Natural killer cell (primary cell): ENCODE measurements at regions not wholly inside any gene's neighbourhood (a gene's known extent, or its start where the extent isn't known, plus 50 kb on each side); places are given as distances from the start of the nearest gene placed in this dataset.

Experiments
- ATAC-seq, 3 donors: fragments of 150-1000 bp in 2 of 3; fragments of 200-7000 bp in 1 of 3; cut with Tn5 transposase; 1 replicate in 1 of 3; 2 replicates in 2 of 3; pipeline ENCODE4 v1.10.0; 2021; ENCODE audit warnings: mild to moderate bottlenecking in 2 of 3, moderate library complexity in 2 of 3
- DNase-seq, 2 donors: peaks; one replicate each; pipeline versions ENCODE4 v3.0.0 to v3.0.0-alpha.2; 2013 to 2021; ENCODE audit warnings: mixed read lengths in 1 of 2
- H3K27ac ChIP-seq: one replicate; pipeline ENCODE4 v1.5.1; 2013; ENCODE audit warnings: mild to moderate bottlenecking, low read length
- H3K27me3 ChIP-seq: one replicate; pipeline ENCODE4 v1.6.1; 2013; ENCODE audit warnings: low read length; ENCODE audit not compliant: control insufficient read depth, insufficient read depth
- H3K36me3 ChIP-seq: one replicate; pipeline ENCODE4 v1.6.1; 2013; ENCODE audit warnings: low read length; ENCODE audit not compliant: control insufficient read depth, insufficient read depth
- H3K4me1 ChIP-seq: one replicate; pipeline ENCODE4 v1.6.1; 2013; ENCODE audit warnings: low read length; ENCODE audit not compliant: control insufficient read depth, insufficient read depth
- H3K4me3 ChIP-seq: one replicate; pipeline ENCODE4 v1.5.1; 2013; ENCODE audit warnings: low read length
- H3K9me3 ChIP-seq: one replicate; pipeline ENCODE4 v1.6.1; 2013; ENCODE audit warnings: low read length; ENCODE audit not compliant: control insufficient read depth, insufficient read depth
- H3K27ac Mint-ChIP-seq, 2 donors: one replicate each; pipeline ENCODE4 v1.8.0; 2022; ENCODE audit warnings: mild to moderate bottlenecking in 2 of 2, mixed read lengths in 2 of 2, moderate library complexity in 1 of 2
- H3K27me3 Mint-ChIP-seq, 2 donors: one replicate each; pipeline ENCODE4 v1.8.0; 2022; ENCODE audit warnings: low read depth in 2 of 2, mixed read lengths in 2 of 2
- H3K36me3 Mint-ChIP-seq: one replicate; pipeline ENCODE4 v1.8.0; 2022; ENCODE audit warnings: mixed read lengths
- H3K4me1 Mint-ChIP-seq, 2 donors: one replicate each; pipeline ENCODE4 v1.8.0; 2022; ENCODE audit warnings: mixed read lengths in 2 of 2
- H3K4me3 Mint-ChIP-seq: one replicate; pipeline ENCODE4 v1.8.0; 2022; ENCODE audit warnings: mild to moderate bottlenecking, moderate library complexity, mixed read lengths
- H3K9me3 Mint-ChIP-seq, 2 donors: one replicate each; pipeline ENCODE4 v1.8.0; 2022; ENCODE audit warnings: mixed read lengths in 2 of 2
- CTCF ChIP-seq: fragments of 200-600 bp; IDR thresholded peaks from one replicate; pipeline ENCODE4 v1.8.0; 2022; ENCODE audit warnings: antibody characterized with exemption
- WGBS: methylation state at CpG from one replicate; pipeline ENCODE4 v1.1.7; 2013; ENCODE audit warnings: missing lambda C conversion rate; ENCODE audit not compliant: insufficient coverage; 5-methylcytosine and 5-hydroxymethylcytosine counted together
- intact Hi-C: fragments of 100-400 bp; cut with micrococcal nuclease; formaldehyde crosslinking; loops from one replicate; pipeline ENCODE4 v1.14.2; 2022

DNA sequence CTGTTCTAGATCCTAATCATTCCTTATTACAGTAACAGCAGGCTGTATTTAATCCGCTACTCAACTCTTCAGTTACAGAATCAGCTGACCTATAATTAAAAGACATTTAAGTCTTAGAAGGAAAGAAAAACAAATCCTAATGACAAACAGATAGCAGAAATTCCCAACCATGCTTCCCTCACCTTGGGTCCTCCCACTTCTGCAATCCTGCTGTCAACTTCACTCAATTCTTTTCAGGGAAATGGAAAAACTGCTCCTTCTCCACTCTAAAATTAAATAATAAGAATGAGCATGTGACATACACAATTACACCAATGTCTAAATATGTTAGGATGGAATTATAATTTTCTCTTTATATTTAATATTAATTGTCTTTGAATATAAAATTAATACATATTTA, 182.6 kb upstream of the LYPLAL1 start:
- H3K27ac ChIP-seq, result no peak overlapping the region
- intact Hi-C loops, result no loop called here
- no peak overlapping the region for H3K4me3 ChIP-seq
- DNase-seq, result no peak
- no peak for ATAC-seq
- peaks cover 6% of the 10 kb centered on the region for H3K9me3 ChIP-seq
- TF ChIP-seq CTCF, result no peak
- H3K36me3 Mint-ChIP-seq, result no peaks in the 10 kb centered on the region
- H3K4me3 Mint-ChIP-seq, result no peak overlapping the region
- 60% methylated on average over 1 of the region's 1 CpG for WGBS
- no peaks in the 10 kb centered on the region for H3K27me3 Mint-ChIP-seq
- H3K9me3 Mint-ChIP-seq, result peaks cover 2 to 6% of the 10 kb centered on the region in 2 donors
- H3K27me3 ChIP-seq, result no peaks in the 10 kb centered on the region
- no peaks in the 10 kb centered on the region for H3K36me3 ChIP-seq
- H3K27ac Mint-ChIP-seq, result no peak overlapping the region
- H3K4me1 Mint-ChIP-seq, result no peaks in the 10 kb centered on the region
- H3K4me1 ChIP-seq, result no peaks in the 10 kb centered on the region

DNA sequence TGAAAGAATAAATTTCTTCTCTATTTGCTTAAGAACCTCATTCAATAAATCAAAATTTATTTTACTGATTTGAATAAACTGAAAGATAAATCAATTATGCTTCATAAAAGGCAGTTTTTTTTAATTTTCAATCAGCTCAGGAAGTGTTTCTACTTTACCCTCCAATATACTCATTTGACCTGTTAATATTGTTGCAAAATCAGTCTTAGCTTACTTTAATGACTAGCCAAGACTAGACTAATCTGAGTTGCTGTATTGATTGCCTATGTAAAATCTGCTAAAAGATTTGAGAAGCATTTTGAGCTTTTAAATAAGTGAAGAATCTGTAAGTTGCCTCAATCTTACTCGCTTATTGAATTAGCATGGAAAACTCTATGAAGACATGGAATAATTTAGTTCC, 179.1 kb upstream of the LYPLAL1 start:
- Mint-ChIP-seq H3K36me3 (no peaks in the 10 kb centered on the region), H3K4me1 (no peaks in the 10 kb centered on the region), H3K4me3 (no peak overlapping the region), H3K27ac (no peak overlapping the region), H3K27me3 (no peaks in the 10 kb centered on the region), H3K9me3 (peaks cover 2 to 5% of the 10 kb centered on the region in 2 donors)
- Histone ChIP-seq H3K27me3 (no peaks in the 10 kb centered on the region), H3K9me3 (peaks cover 6% of the 10 kb centered on the region), H3K4me3 (no peak overlapping the region), H3K4me1 (no peaks in the 10 kb centered on the region), H3K36me3 (no peaks in the 10 kb centered on the region), H3K27ac (no peak overlapping the region)
- 100% methylated on average over 1 of the region's 1 CpG for WGBS
- TF ChIP-seq CTCF, result no peak
- DNase-seq (no peak), ATAC-seq (no peak)
- intact Hi-C loops, result no loop called here

DNA sequence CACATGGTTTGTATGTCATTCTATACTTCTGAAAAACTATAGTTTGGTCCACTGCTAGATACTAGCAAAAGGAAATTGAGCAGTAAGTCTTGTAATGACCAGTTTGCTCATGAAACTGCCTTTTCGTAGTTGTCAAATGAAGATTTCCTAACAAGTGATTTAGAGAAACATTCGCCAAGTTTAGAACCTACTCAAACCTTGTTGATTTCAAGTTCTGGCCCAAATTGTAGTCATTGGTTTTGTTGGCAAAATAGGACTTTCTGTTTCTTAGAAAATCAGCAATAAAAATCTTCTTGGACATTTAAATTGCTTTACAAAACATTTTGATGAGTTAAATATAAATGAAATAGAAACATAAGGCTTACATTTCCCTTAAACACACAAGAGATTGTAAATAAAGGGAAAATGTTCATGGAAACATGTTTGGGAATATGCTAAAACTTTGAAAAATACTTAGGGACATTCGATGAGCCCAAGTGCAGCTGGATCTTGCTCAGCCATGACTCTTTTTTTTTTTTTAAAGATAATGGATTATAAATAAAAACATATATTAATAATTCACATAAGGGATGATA, 178.5 kb upstream of the LYPLAL1 start:
- ATAC-seq (no peak), DNase-seq (no peak)
- Mint-ChIP-seq H3K4me3 (no peak overlapping the region), H3K4me1 (no peaks in the 10 kb centered on the region), H3K9me3 (peaks cover 3 to 5% of the 10 kb centered on the region in 2 donors), H3K36me3 (no peaks in the 10 kb centered on the region), H3K27ac (no peak overlapping the region), H3K27me3 (no peaks in the 10 kb centered on the region)
- H3K27ac ChIP-seq, result no peak overlapping the region
- H3K9me3 ChIP-seq, result peaks cover under 1% of the 10 kb centered on the region
- no peaks in the 10 kb centered on the region for H3K4me1 ChIP-seq
- H3K4me3 ChIP-seq, result no peak overlapping the region
- no peaks in the 10 kb centered on the region for H3K27me3 ChIP-seq
- no peaks in the 10 kb centered on the region for H3K36me3 ChIP-seq
- 73% methylated on average over 2 of the region's 3 CpGs for WGBS
- intact Hi-C loops, result no loop called here
- TF ChIP-seq CTCF, result no peak

DNA sequence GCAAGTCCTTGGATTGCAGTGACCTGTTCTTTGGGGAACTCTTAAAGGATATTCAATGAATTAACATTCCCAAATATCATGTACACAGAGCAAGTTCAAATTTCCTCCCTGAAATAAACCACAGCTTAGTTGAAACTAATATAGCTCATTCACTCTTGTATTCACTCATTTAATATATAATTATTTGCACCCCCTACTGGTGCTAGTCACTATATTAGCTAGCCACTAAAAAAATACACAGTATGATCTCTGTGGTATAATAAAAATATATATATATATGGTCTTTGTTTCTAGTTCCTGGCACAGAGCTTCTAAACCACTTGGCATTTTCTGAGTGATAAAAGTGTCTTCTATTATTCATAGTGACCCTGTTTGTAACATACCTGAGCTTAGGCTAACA, 177.3 kb upstream of the LYPLAL1 start:
- no peak for ATAC-seq
- intact Hi-C loops, result no loop called here
- H3K36me3 Mint-ChIP-seq, result no peaks in the 10 kb centered on the region

More for the DNA sequence above, 177.3 kb upstream of the LYPLAL1 start:
- H3K4me1 Mint-ChIP-seq, result no peaks in the 10 kb centered on the region
- no peak overlapping the region for H3K4me3 ChIP-seq
- TF ChIP-seq CTCF, result no peak
- H3K27me3 ChIP-seq, result no peaks in the 10 kb centered on the region
- no peak for DNase-seq
- H3K4me3 Mint-ChIP-seq, result no peak overlapping the region
- H3K27ac ChIP-seq, result no peak overlapping the region
- H3K9me3 Mint-ChIP-seq, result peaks cover 2 to 3% of the 10 kb centered on the region in 2 donors
- H3K27ac Mint-ChIP-seq, result no peak overlapping the region
- no peaks in the 10 kb centered on the region for H3K4me1 ChIP-seq
- no peaks in the 10 kb centered on the region for H3K36me3 ChIP-seq
- no peaks in the 10 kb centered on the region for H3K27me3 Mint-ChIP-seq
- H3K9me3 ChIP-seq, result no peaks in the 10 kb centered on the region
